C4-2B (cell line): ENCODE measurements at regions not wholly inside any gene's neighbourhood (a gene's known extent, or its start where the extent isn't known, plus 50 kb on each side); places are given as distances from the start of the nearest gene placed in this dataset.

ENCODE experiments used
- ZFX ChIP-seq: fragments of 450-650 bp; IDR thresholded peaks from 2 replicates; pipeline ENCODE4 v1.6.1; 2017
- TF ChIP-seq, protein P1 (sequence below): fragments of 450-650 bp; conservative IDR thresholded peaks from 2 replicates; pipeline ENCODE4 v1.5.1; 2017; ENCODE audit warnings: mild to moderate bottlenecking

DNA sequence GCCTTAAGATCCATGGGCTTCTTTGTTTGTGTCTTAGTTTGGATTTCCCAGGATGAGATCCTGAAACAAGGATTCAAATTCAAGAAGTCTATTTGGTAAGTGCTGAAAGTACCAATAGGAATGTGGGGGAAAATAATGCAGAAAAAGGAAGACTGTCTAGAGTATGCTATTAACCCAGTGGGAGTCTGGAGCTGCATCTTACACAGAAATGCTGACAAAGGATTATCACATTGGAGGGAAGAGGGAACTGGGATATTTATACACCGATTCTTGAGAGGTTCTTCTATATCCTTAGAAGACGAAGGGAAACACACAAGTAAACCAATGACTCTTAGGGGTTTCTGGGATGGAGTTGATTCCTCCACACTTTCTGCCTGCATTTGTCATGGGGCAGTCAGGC is 294.8 kb upstream of the FIGN start:
- TF ChIP-seq, protein P1, sequence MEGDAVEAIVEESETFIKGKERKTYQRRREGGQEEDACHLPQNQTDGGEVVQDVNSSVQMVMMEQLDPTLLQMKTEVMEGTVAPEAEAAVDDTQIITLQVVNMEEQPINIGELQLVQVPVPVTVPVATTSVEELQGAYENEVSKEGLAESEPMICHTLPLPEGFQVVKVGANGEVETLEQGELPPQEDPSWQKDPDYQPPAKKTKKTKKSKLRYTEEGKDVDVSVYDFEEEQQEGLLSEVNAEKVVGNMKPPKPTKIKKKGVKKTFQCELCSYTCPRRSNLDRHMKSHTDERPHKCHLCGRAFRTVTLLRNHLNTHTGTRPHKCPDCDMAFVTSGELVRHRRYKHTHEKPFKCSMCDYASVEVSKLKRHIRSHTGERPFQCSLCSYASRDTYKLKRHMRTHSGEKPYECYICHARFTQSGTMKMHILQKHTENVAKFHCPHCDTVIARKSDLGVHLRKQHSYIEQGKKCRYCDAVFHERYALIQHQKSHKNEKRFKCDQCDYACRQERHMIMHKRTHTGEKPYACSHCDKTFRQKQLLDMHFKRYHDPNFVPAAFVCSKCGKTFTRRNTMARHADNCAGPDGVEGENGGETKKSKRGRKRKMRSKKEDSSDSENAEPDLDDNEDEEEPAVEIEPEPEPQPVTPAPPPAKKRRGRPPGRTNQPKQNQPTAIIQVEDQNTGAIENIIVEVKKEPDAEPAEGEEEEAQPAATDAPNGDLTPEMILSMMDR, result no peak
- TF ChIP-seq ZFX, result no peak
